Gastroesophageal sphincter (tissue), 4 donors: ENCODE measurements at regions not wholly inside any gene's neighbourhood (a gene's known extent, or its start where the extent isn't known, plus 50 kb on each side); places are given as distances from the start of the nearest gene placed in this dataset.
"Not testable (repeated sequence)": the region's sequence is repeated elsewhere in the genome, so short reads cannot be mapped to it uniquely, and the experiment has no call there.

Experiments used
- ATAC-seq: fragments of 150-250 bp; one replicate; pipeline ENCODE4 v1.9.1; 2016; ENCODE audit warnings: mild to moderate bottlenecking, moderate library complexity
- H3K27ac ChIP-seq, 4 donors: fragments of 200-600 bp; sonication (generic) in 3 of 4; 1 replicate in 3 of 4; 2 replicates in 1 of 4; pipeline ENCODE4 v1.5.1; 2016 to 2019
- H3K27me3 ChIP-seq: fragments of 200-600 bp; sonication (generic); one replicate; pipeline ENCODE4 v1.5.1; 2019
- H3K36me3 ChIP-seq, 2 donors: fragments of 200-600 bp; sonication (generic); one replicate each; pipeline ENCODE4 v1.5.1; 2019; ENCODE audit warnings: control low read depth in 1 of 2
- H3K4me1 ChIP-seq, 3 donors: fragments of 200-600 bp; sonication (generic); 1 replicate in 2 of 3; 2 replicates in 1 of 3; pipeline ENCODE4 v1.5.1; 2016 to 2019; ENCODE audit warnings: control low read depth in 2 of 3
- H3K4me3 ChIP-seq, 2 donors: fragments of 200-600 bp; sonication (generic); one replicate each; pipeline ENCODE4 v1.5.1; 2019; ENCODE audit warnings: mild to moderate bottlenecking in 1 of 2, moderate library complexity in 1 of 2
- H3K9me3 ChIP-seq, 3 donors: fragments of 200-600 bp; sonication (generic); one replicate each; pipeline ENCODE4 v1.5.1; 2017 to 2019; ENCODE audit warnings: control low read depth in 2 of 3
- CTCF ChIP-seq, 4 experiments: fragments of 200-600 bp in 2 of 4; fragments of 450-650 bp in 2 of 4; sonication (generic) in 1 of 4; IDR thresholded peaks; one replicate each; pipeline ENCODE4 v1.5.1; 2017 to 2019; ENCODE audit warnings: antibody characterized with exemption in 4 of 4, mild to moderate bottlenecking in 2 of 4, moderate library complexity in 2 of 4
- EP300 ChIP-seq: sonication (generic); formaldehyde crosslinking; IDR thresholded peaks from one replicate; pipeline ENCODE4 v1.6.1; 2017; ENCODE audit warnings: antibody characterized with exemption, mild to moderate bottlenecking
- POLR2A ChIP-seq, 2 donors: fragments of 450-650 bp; IDR thresholded peaks; one replicate each; pipeline ENCODE4 v1.6.1; 2017; ENCODE audit warnings: antibody characterized with exemption in 2 of 2, mild to moderate bottlenecking in 2 of 2, moderate library complexity in 1 of 2
- POLR2AphosphoS5 ChIP-seq: sonication (generic); formaldehyde crosslinking; IDR thresholded peaks from one replicate; pipeline ENCODE4 v1.6.1; 2017; ENCODE audit warnings: antibody characterized with exemption
- WGBS, 2 donors: methylation state at CpG; one replicate each; pipeline ENCODE4 v1.1.5; 2018; ENCODE audit warnings: low coverage in 1 of 2; 5-methylcytosine and 5-hydroxymethylcytosine counted together

GRCh38 chr17:26731005-26731921 is 562.7 kb upstream of the WSB1 start:
- Histone ChIP-seq H3K27ac (no peak overlapping the region), H3K27me3 (peaks cover 22% of the 10 kb centered on the region), H3K36me3 (no peaks in the 10 kb centered on the region), H3K9me3 (peaks cover 0 to 22% (median 0%) of the 10 kb centered on the region in 3 donors), H3K4me1 (no peaks in the 10 kb centered on the region), H3K4me3 (no peak overlapping the region)
- WGBS, 2 donors: 20 to 46% methylated on average over 1 to 43 of the region's 96 CpGs
- no peak for ATAC-seq
- TF ChIP-seq CTCF (IDR thresholded peaks at IDR 0.05): no peak
- TF ChIP-seq POLR2A (IDR thresholded peaks at IDR 0.05): no peak
- TF ChIP-seq EP300: no peak
- no peak for TF ChIP-seq POLR2AphosphoS5

GRCh38 chr17:26731926-26732325 is 562.0 kb upstream of the WSB1 start:
- 76% methylated on average over 7 of the region's 22 CpGs; no CpG with 5 or more reads in 1 of the 2 donors for whole genome bisulfite sequencing, 2 donors
- H3K4me3 ChIP-seq, H3K27ac ChIP-seq, ATAC-seq, H3K36me3 ChIP-seq, H3K4me1 ChIP-seq: not testable (repeated sequence)
- H3K27me3 ChIP-seq: peaks cover 22% of the 10 kb centered on the region
- peaks cover 0 to 29% (median 0%) of the 10 kb centered on the region in 3 donors for H3K9me3 ChIP-seq

- Histone ChIP-seq H3K27me3 (peaks cover 22% of the 10 kb centered on the region), H3K9me3 (peaks cover 0 to 40% (median 0%) of the 10 kb centered on the region in 3 donors)
- 18 to 47% methylated on average over 1 to 2 of the region's 2 CpGs for WGBS, 2 donors
- not testable (repeated sequence) for ATAC-seq, H3K4me1 ChIP-seq, H3K27ac ChIP-seq, H3K4me3 ChIP-seq, H3K36me3 ChIP-seq
Observed at GRCh38 chr17:26734775-26735174, 559.1 kb upstream of the WSB1 start.

- peaks cover 19% of the 10 kb centered on the region for H3K27me3 ChIP-seq
- ATAC-seq, H3K27ac ChIP-seq, H3K36me3 ChIP-seq, H3K4me1 ChIP-seq, H3K4me3 ChIP-seq: not testable (repeated sequence)
- no CpG with 5 or more reads among the region's 6 CpGs for WGBS, 2 donors
- peaks cover 0 to 43% (median 0%) of the 10 kb centered on the region in 3 donors for H3K9me3 ChIP-seq
Observed at GRCh38 chr17:26735977-26736376, 557.9 kb upstream of the WSB1 start.

- H3K27ac ChIP-seq: no peak overlapping the region
- TF ChIP-seq CTCF (IDR thresholded peaks at IDR 0.05) (no peak), EP300 (no peak), POLR2A (IDR thresholded peaks at IDR 0.05) (no peak), POLR2AphosphoS5 (no peak)
- no peak for ATAC-seq
- H3K27me3 ChIP-seq: peaks cover 26% of the 10 kb centered on the region
- WGBS, 2 donors: 37 to 45% methylated on average over 4 to 30 of the region's 103 CpGs
- H3K4me3 ChIP-seq: no peak overlapping the region
- H3K4me1 ChIP-seq: no peaks in the 10 kb centered on the region
- no peaks in the 10 kb centered on the region for H3K36me3 ChIP-seq
- H3K9me3 ChIP-seq: peaks cover 0 to 11% (median 0%) of the 10 kb centered on the region in 3 donors
Observed at GRCh38 chr17:26765860-26766709, 527.8 kb upstream of the WSB1 start.

GRCh38 chr17:26766743-26767142 is 527.2 kb upstream of the WSB1 start:
- TF ChIP-seq POLR2A (IDR thresholded peaks at IDR 0.05): no peak
- TF ChIP-seq EP300: no peak
- Histone ChIP-seq H3K4me3 (no peak overlapping the region), H3K9me3 (peaks cover 0 to 11% (median 0%) of the 10 kb centered on the region in 3 donors), H3K4me1 (no peaks in the 10 kb centered on the region), H3K27ac (no peak overlapping the region), H3K36me3 (no peaks in the 10 kb centered on the region), H3K27me3 (peaks cover 26% of the 10 kb centered on the region)
- 45% methylated on average over 17 of the region's 40 CpGs; no CpG with 5 or more reads in 1 of the 2 donors for WGBS, 2 donors
- no peak for ATAC-seq
